Neural cell (in vitro differentiated cells): ENCODE measurements at regions not wholly inside any gene's neighbourhood (a gene's known extent, or its start where the extent isn't known, plus 50 kb on each side); places are given as distances from the start of the nearest gene placed in this dataset.

ENCODE experiments used
- H2AFZ ChIP-seq: fragments of 200-600, 300-800 bp; sonication (generic), shearing (Covaris generic); 2 replicates; pipeline ENCODE4 v1.6.0; 2014; ENCODE audit warnings: low read depth, mild to moderate bottlenecking, antibody characterized with exemption, low read length, moderate library complexity
- H3F3A ChIP-seq: fragments of 200-600 bp; shearing (Covaris generic); 2 replicates; pipeline ENCODE4 v1.6.1; 2016; ENCODE audit warnings: mild to moderate bottlenecking, moderate library complexity, mixed read lengths, antibody characterized with exemption, low read length; ENCODE audit not compliant: insufficient read depth, poor library complexity, severe bottlenecking
- H3K27ac ChIP-seq: fragments of 200-600, 300-800 bp; sonication (generic), shearing (Covaris generic); 2 replicates; pipeline ENCODE4 v1.5.1; 2014; ENCODE audit warnings: mild to moderate bottlenecking, low read length, moderate library complexity
- H3K27me3 ChIP-seq: fragments of 300-800, 200-600 bp; sonication (generic), shearing (Covaris generic); 2 replicates; pipeline ENCODE4 v1.6.0; 2014; ENCODE audit warnings: mild to moderate bottlenecking, low read depth, low read length, moderate library complexity; ENCODE audit not compliant: insufficient read depth
- H3K36me3 ChIP-seq: fragments of 300-800, 200-600 bp; sonication (generic), shearing (Covaris generic); 2 replicates; pipeline ENCODE4 v1.5.1; 2014; ENCODE audit warnings: mild to moderate bottlenecking, antibody characterized with exemption, low read length, moderate library complexity; ENCODE audit not compliant: insufficient read depth
- H3K4me2 ChIP-seq: fragments of 300-800, 200-600 bp; sonication (generic), shearing (Covaris generic); 2 replicates; pipeline ENCODE4 v1.6.0; 2014; ENCODE audit warnings: mild to moderate bottlenecking, low read length
- H3K4me3 ChIP-seq: fragments of 300-800, 200-600 bp; sonication (generic), shearing (Covaris generic); 2 replicates; pipeline ENCODE4 v1.5.1; 2014; ENCODE audit warnings: mild to moderate bottlenecking, low read length, moderate library complexity
- H3K79me2 ChIP-seq: fragments of 200-600 bp; shearing (Covaris generic); replicated peaks from 2 replicates; pipeline ENCODE4 v1.6.0; 2014; ENCODE audit warnings: mild to moderate bottlenecking, low read length, moderate library complexity; ENCODE audit not compliant: insufficient read depth
- H3K9ac ChIP-seq: fragments of 300-800, 200-600 bp; sonication (generic), shearing (Covaris generic); 2 replicates; pipeline ENCODE4 v1.6.1; 2016; ENCODE audit warnings: mild to moderate bottlenecking, low read length, mixed read lengths
- H3K9me2 ChIP-seq: fragments of 200-600 bp; shearing (Covaris generic); 2 replicates; pipeline ENCODE4 v1.6.1; 2016; ENCODE audit warnings: mild to moderate bottlenecking, low read length, mixed read lengths; ENCODE audit not compliant: insufficient read depth
- H3K9me3 ChIP-seq: fragments of 200-600, 300-800 bp; sonication (generic), shearing (Covaris generic); 2 replicates; pipeline ENCODE4 v1.6.1; 2016; ENCODE audit warnings: mild to moderate bottlenecking, mixed run types, low read length, moderate library complexity, mixed read lengths
- H4K20me1 ChIP-seq: fragments of 200-600 bp; shearing (Covaris generic); 2 replicates; pipeline ENCODE4 v1.6.1; 2016; ENCODE audit warnings: mild to moderate bottlenecking, mixed run types; ENCODE audit not compliant: insufficient read depth
- EP300 ChIP-seq: fragments of 450-650 bp; conservative IDR thresholded peaks from 2 replicates; pipeline ENCODE4 v1.6.1; 2014; ENCODE audit warnings: antibody characterized with exemption, mild to moderate bottlenecking, moderate library complexity; ENCODE audit not compliant: poor library complexity, severe bottlenecking
- EZH2 ChIP-seq: fragments of 200-600, 300-800 bp; shearing (Covaris generic), sonication (generic); IDR thresholded peaks from 2 replicates; pipeline ENCODE4 v1.6.1; 2014; ENCODE audit warnings: antibody characterized with exemption, low read length, borderline replicate concordance, mild to moderate bottlenecking; ENCODE audit not compliant: insufficient read depth, poor library complexity, severe bottlenecking
- MXI1 ChIP-seq: fragments of 450-650 bp; conservative IDR thresholded peaks from 2 replicates; pipeline ENCODE4 v1.6.1; 2014; ENCODE audit warnings: antibody characterized with exemption, mild to moderate bottlenecking; ENCODE audit not compliant: poor library complexity, severe bottlenecking
- POLR2AphosphoS5 ChIP-seq: IDR thresholded peaks from 2 replicates; pipeline ENCODE4 v1.6.1; 2012
- RAD21 ChIP-seq: fragments of 450-650 bp; conservative IDR thresholded peaks from 2 replicates; pipeline ENCODE4 v1.6.1; 2014; ENCODE audit warnings: antibody characterized with exemption, mild to moderate bottlenecking, moderate library complexity
- SMC3 ChIP-seq: fragments of 450-650 bp; conservative IDR thresholded peaks from 2 replicates; pipeline ENCODE4 v1.6.1; 2014; ENCODE audit warnings: antibody characterized with exemption, mild to moderate bottlenecking, moderate library complexity; ENCODE audit not compliant: poor library complexity
- TAF1 ChIP-seq: IDR thresholded peaks from 2 replicates; pipeline ENCODE4 v1.6.1; 2012; ENCODE audit warnings: low read depth
- TF ChIP-seq, protein P1 (sequence below): fragments of 450-650 bp; IDR thresholded peaks from 2 replicates; pipeline ENCODE4 v1.5.1; 2014; ENCODE audit warnings: antibody characterized with exemption, mild to moderate bottlenecking, moderate library complexity; ENCODE audit not compliant: poor library complexity, severe bottlenecking
- TF ChIP-seq, protein P2 (sequence below): IDR thresholded peaks from 2 replicates; pipeline ENCODE4 v1.6.1; 2012; ENCODE audit warnings: borderline replicate concordance

DNA sequence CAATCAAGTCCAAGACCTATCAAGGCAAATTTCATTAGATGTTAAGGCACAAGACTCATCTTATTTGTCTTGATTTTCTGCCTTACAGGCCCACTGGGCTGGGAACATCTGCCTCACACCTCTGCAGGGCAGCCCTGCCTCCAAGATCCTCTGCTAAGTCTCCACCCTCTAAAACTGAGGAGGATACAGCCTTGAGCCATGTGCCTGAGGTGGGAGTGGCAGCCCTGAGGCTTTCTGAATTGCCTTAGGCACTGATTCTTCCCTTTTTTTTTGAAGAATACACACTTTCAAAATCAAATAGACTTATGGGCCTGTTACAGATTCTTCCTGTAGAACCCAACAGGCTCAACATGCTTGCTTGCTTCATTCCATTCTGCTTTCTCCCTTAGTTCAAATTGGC lies 544.3 kb upstream of the ADAMTS5 start:
- no peaks in the 10 kb centered on the region for H3K79me2 ChIP-seq
- no peak overlapping the region for H3K27ac ChIP-seq
- H3K27me3 ChIP-seq = no peaks in the 10 kb centered on the region
- H3F3A ChIP-seq = no peaks in the 10 kb centered on the region
- TF ChIP-seq EZH2 = no peak
- no peak for TF ChIP-seq RAD21
- TF ChIP-seq MXI1 = no peak
- no peak for TF ChIP-seq TAF1
- TF ChIP-seq POLR2AphosphoS5 = no peak
- no peak for TF ChIP-seq EP300
- H2AFZ ChIP-seq = no peak overlapping the region
- no peak overlapping the region for H3K4me3 ChIP-seq
- no peaks in the 10 kb centered on the region for H3K9me2 ChIP-seq
- H3K4me2 ChIP-seq = no peak overlapping the region
- H3K36me3 ChIP-seq = no peaks in the 10 kb centered on the region
- H3K9me3 ChIP-seq = no peaks in the 10 kb centered on the region
- H3K9ac ChIP-seq = no peak overlapping the region
- H4K20me1 ChIP-seq = no peaks in the 10 kb centered on the region

DNA sequence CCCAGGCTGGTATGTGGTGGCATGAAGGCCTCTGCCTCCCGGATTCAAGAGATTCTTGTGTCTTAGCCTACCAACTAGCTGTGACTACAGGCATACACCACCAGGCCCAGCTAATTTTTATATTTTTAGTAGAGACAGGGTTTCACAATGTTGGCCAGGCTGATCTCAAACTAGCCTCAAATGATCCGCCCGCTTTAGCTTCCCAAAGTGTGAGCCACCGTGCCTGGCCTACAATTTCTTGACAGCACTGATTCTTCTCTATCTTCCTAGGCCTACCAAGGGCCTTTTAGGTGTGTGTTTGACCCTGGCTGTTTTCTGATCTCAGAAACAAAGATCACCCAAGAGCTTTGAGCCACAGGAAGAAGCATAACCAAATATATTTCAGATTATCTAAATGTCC lies 540.8 kb upstream of the ADAMTS5 start:
- Histone ChIP-seq H4K20me1 (no peaks in the 10 kb centered on the region), H3K4me2 (no peak overlapping the region), H3K27me3 (no peaks in the 10 kb centered on the region), H3K9me2 (no peaks in the 10 kb centered on the region), H3K36me3 (no peaks in the 10 kb centered on the region), H3F3A (no peaks in the 10 kb centered on the region), H3K9me3 (no peaks in the 10 kb centered on the region), H3K27ac (no peak overlapping the region), H3K9ac (no peak overlapping the region), H3K4me3 (no peak overlapping the region), H2AFZ (no peak overlapping the region), H3K79me2 (no peaks in the 10 kb centered on the region)
- TF ChIP-seq EZH2 (no peak), EP300 (no peak), SMC3 (no peak), POLR2AphosphoS5 (no peak), MXI1 (no peak), TAF1 (no peak), RAD21 (no peak)
- TF ChIP-seq, protein P1, sequence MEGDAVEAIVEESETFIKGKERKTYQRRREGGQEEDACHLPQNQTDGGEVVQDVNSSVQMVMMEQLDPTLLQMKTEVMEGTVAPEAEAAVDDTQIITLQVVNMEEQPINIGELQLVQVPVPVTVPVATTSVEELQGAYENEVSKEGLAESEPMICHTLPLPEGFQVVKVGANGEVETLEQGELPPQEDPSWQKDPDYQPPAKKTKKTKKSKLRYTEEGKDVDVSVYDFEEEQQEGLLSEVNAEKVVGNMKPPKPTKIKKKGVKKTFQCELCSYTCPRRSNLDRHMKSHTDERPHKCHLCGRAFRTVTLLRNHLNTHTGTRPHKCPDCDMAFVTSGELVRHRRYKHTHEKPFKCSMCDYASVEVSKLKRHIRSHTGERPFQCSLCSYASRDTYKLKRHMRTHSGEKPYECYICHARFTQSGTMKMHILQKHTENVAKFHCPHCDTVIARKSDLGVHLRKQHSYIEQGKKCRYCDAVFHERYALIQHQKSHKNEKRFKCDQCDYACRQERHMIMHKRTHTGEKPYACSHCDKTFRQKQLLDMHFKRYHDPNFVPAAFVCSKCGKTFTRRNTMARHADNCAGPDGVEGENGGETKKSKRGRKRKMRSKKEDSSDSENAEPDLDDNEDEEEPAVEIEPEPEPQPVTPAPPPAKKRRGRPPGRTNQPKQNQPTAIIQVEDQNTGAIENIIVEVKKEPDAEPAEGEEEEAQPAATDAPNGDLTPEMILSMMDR = no peak
- TF ChIP-seq, protein P2, sequence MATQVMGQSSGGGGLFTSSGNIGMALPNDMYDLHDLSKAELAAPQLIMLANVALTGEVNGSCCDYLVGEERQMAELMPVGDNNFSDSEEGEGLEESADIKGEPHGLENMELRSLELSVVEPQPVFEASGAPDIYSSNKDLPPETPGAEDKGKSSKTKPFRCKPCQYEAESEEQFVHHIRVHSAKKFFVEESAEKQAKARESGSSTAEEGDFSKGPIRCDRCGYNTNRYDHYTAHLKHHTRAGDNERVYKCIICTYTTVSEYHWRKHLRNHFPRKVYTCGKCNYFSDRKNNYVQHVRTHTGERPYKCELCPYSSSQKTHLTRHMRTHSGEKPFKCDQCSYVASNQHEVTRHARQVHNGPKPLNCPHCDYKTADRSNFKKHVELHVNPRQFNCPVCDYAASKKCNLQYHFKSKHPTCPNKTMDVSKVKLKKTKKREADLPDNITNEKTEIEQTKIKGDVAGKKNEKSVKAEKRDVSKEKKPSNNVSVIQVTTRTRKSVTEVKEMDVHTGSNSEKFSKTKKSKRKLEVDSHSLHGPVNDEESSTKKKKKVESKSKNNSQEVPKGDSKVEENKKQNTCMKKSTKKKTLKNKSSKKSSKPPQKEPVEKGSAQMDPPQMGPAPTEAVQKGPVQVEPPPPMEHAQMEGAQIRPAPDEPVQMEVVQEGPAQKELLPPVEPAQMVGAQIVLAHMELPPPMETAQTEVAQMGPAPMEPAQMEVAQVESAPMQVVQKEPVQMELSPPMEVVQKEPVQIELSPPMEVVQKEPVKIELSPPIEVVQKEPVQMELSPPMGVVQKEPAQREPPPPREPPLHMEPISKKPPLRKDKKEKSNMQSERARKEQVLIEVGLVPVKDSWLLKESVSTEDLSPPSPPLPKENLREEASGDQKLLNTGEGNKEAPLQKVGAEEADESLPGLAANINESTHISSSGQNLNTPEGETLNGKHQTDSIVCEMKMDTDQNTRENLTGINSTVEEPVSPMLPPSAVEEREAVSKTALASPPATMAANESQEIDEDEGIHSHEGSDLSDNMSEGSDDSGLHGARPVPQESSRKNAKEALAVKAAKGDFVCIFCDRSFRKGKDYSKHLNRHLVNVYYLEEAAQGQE = no peak
